K562 (cell line): ENCODE measurements at regions not wholly inside any gene's neighbourhood (a gene's known extent, or its start where the extent isn't known, plus 50 kb on each side); places are given as distances from the start of the nearest gene placed in this dataset.

Experiments
- HEY1 ChIP-seq: fragments of 250-450 bp; sonication (Bioruptor Pico); IDR thresholded peaks from 2 replicates; pipeline ENCODE4 v1.5.0; 2020; ENCODE audit warnings: mild to moderate bottlenecking, moderate library complexity, borderline replicate concordance
- NFRKB ChIP-seq: fragments of 450-650 bp; IDR thresholded peaks from 2 replicates; pipeline ENCODE4 v1.6.1; 2016; ENCODE audit warnings: low read depth
- RBM14 ChIP-seq: fragments of 200-400 bp; formaldehyde crosslinking; IDR thresholded peaks from 2 replicates; pipeline ENCODE4 v1.6.1; 2018; ENCODE audit warnings: low read depth, mild to moderate bottlenecking, low read length, moderate library complexity, borderline replicate concordance; ENCODE audit not compliant: insufficient read depth
- RFX1 ChIP-seq: fragments of 450-650 bp; IDR thresholded peaks from 2 replicates; pipeline ENCODE4 v1.6.1; 2016; ENCODE audit warnings: mild to moderate bottlenecking, moderate library complexity
- TCF3 ChIP-seq: sonication (generic); formaldehyde crosslinking; IDR thresholded peaks from 2 replicates; pipeline ENCODE4 v1.4.0; 2020; ENCODE audit warnings: mild to moderate bottlenecking, missing genetic modification reagents
- TF ChIP-seq, protein P1 (sequence below), 2 experiments: fragments of 450-650 bp; formaldehyde crosslinking in 1 of 2; IDR thresholded peaks; 2 replicates each; pipeline versions ENCODE4 v1.4.0 to v1.6.1; 2014 to 2020; ENCODE audit warnings: mild to moderate bottlenecking in 2 of 2, borderline replicate concordance in 1 of 2, low read depth in 1 of 2
- TF ChIP-seq, protein P2 (sequence below): sonication (generic); formaldehyde crosslinking; IDR thresholded peaks from 2 replicates; pipeline ENCODE4 v1.8.1; 2022; ENCODE audit warnings: missing genetic modification reagents
- TF ChIP-seq, protein P3 (sequence below): sonication (generic); formaldehyde crosslinking; IDR thresholded peaks from 2 replicates; pipeline ENCODE4 v1.8.0; 2023; ENCODE audit warnings: mild to moderate bottlenecking, missing genetic modification reagents
- TF ChIP-seq, protein P4 (sequence below): fragments of 250-450 bp; sonication (Bioruptor Pico); IDR thresholded peaks from 2 replicates; pipeline ENCODE4 v1.4.0; 2020; ENCODE audit warnings: mild to moderate bottlenecking, moderate library complexity

DNA sequence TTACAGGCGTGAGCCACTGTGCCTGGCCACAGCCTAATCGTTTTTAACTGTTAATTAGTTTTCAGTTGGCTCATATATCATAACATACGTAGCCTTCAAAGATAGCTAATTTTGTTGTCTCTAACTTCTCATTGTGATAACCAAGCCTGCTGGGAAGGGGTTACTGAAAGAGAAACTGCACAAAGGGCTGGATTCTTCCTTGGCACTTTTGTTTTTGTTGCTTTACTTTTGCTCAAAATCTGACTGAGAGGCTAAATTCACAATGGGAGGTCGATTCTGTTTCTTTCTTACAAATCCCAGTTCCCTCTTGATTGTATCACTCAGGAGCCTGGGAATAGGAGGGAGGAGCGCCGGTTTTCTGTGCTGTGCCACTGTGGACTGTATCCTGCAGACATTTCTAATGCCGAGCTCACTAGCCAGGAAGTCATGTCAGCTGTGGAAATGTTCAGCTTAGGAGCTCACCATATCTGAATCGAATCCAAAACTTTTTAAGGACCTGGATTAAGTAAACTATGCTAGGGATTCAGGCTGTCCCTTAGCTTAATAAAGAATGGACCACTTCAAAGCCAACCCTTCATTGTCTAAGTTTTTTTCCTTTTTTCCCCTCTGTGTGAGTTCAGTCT is 120.5 kb upstream of the FAT1 start (continued):
- TF ChIP-seq, protein P1, sequence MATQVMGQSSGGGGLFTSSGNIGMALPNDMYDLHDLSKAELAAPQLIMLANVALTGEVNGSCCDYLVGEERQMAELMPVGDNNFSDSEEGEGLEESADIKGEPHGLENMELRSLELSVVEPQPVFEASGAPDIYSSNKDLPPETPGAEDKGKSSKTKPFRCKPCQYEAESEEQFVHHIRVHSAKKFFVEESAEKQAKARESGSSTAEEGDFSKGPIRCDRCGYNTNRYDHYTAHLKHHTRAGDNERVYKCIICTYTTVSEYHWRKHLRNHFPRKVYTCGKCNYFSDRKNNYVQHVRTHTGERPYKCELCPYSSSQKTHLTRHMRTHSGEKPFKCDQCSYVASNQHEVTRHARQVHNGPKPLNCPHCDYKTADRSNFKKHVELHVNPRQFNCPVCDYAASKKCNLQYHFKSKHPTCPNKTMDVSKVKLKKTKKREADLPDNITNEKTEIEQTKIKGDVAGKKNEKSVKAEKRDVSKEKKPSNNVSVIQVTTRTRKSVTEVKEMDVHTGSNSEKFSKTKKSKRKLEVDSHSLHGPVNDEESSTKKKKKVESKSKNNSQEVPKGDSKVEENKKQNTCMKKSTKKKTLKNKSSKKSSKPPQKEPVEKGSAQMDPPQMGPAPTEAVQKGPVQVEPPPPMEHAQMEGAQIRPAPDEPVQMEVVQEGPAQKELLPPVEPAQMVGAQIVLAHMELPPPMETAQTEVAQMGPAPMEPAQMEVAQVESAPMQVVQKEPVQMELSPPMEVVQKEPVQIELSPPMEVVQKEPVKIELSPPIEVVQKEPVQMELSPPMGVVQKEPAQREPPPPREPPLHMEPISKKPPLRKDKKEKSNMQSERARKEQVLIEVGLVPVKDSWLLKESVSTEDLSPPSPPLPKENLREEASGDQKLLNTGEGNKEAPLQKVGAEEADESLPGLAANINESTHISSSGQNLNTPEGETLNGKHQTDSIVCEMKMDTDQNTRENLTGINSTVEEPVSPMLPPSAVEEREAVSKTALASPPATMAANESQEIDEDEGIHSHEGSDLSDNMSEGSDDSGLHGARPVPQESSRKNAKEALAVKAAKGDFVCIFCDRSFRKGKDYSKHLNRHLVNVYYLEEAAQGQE (IDR thresholded peaks at IDR 0.05; ENCODE audit: borderline replicate concordance): no peak
- TF ChIP-seq, protein P1 (CRISPR knock-in tag; IDR thresholded peaks at IDR 0.05; ENCODE audit: low read depth): no peak
- TF ChIP-seq, protein P2, sequence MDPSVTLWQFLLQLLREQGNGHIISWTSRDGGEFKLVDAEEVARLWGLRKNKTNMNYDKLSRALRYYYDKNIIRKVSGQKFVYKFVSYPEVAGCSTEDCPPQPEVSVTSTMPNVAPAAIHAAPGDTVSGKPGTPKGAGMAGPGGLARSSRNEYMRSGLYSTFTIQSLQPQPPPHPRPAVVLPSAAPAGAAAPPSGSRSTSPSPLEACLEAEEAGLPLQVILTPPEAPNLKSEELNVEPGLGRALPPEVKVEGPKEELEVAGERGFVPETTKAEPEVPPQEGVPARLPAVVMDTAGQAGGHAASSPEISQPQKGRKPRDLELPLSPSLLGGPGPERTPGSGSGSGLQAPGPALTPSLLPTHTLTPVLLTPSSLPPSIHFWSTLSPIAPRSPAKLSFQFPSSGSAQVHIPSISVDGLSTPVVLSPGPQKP (CRISPR knock-in tag): no peak
- TF ChIP-seq TCF3: peak; percentile 27; the same call in 1 of the 2 replicates
- TF ChIP-seq, protein P3, sequence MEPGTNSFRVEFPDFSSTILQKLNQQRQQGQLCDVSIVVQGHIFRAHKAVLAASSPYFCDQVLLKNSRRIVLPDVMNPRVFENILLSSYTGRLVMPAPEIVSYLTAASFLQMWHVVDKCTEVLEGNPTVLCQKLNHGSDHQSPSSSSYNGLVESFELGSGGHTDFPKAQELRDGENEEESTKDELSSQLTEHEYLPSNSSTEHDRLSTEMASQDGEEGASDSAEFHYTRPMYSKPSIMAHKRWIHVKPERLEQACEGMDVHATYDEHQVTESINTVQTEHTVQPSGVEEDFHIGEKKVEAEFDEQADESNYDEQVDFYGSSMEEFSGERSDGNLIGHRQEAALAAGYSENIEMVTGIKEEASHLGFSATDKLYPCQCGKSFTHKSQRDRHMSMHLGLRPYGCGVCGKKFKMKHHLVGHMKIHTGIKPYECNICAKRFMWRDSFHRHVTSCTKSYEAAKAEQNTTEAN (CRISPR knock-in tag): no peak
- no peak for TF ChIP-seq RBM14
- no peak for TF ChIP-seq RFX1
- TF ChIP-seq HEY1: no peak
- TF ChIP-seq, protein P4, sequence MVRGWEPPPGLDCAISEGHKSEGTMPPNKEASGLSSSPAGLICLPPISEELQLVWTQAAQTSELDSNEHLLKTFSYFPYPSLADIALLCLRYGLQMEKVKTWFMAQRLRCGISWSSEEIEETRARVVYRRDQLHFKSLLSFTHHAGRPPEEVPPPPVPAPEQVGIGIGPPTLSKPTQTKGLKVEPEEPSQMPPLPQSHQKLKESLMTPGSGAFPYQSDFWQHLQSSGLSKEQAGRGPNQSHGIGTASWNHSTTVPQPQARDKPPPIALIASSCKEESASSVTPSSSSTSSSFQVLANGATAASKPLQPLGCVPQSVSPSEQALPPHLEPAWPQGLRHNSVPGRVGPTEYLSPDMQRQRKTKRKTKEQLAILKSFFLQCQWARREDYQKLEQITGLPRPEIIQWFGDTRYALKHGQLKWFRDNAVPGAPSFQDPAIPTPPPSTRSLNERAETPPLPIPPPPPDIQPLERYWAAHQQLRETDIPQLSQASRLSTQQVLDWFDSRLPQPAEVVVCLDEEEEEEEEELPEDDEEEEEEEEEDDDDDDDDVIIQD (CRISPR knock-in tag): no peak
- TF ChIP-seq NFRKB: peak; percentile 62; the same call in 1 of the 2 replicates
